HG03558 (cell line): ENCODE measurements at regions not wholly inside any gene's neighbourhood (a gene's known extent, or its start where the extent isn't known, plus 50 kb on each side); places are given as distances from the start of the nearest gene placed in this dataset.

Source experiments
- ATAC-seq: cut with Tn5 transposase; IDR thresholded peaks from one replicate; pipeline ENCODE4 v1.9.1; 2021; ENCODE audit warnings: moderate number of reproducible peaks; ENCODE audit not compliant: unreplicated experiment; ENCODE audit errors: extremely low read depth

DNA sequence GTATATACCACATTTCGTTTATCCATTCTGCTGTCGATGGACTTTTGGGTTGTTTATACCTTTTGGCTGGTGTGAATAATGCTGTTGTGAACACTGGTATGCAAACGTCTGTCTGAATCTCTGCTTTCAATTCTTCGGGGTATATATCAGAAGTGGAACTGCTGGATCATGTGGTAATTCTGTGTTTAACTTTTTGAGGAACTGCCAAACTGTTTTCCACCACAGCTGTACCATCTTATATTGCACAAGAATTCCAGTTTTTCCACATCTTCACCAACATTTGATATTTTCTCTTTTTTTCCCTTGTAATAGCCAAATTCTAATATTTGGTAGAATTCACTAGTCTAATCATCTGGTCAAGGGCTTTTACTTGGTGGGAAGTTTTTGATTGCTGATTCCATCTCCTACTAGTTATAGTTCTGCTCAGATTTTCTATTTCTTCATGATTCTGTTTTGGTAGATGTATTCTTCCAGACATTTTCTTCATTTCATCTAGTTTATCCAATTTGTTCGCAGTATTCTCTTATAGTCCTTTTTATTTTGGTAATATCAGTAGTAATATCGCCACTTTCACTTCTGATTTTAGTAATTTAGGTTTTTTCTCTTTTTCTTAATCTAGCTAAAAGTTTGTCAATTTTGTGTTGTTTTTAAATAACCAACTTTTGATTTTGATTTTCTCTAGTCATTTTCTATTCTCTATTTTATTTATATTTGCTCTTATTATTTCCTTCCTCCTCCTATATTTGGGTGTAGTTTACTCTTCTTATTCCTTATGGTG, 271.2 kb downstream of the ZEB1 start:
- ATAC-seq, result no peak

DNA sequence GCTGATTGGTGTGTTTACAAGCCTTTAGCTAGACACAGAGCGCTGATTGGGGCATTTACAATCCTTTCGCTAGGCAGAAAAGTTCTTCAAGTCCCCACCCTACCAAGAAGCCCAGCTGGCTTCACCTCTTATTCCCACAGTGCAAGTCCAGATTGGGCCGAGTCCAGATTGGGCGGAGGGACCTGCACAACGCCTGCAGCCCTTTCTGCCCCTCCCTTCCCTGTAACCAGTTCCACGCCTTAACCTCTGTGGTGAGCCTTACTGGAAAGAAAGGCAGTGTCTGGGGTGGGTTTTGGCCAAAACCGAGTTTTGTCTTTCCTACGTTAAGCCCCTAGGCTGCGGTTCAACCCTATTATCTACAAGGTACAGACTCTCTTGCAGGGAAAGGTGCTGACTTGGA, 268.7 kb downstream of the ZEB1 start:
- ATAC-seq, result no peak

DNA sequence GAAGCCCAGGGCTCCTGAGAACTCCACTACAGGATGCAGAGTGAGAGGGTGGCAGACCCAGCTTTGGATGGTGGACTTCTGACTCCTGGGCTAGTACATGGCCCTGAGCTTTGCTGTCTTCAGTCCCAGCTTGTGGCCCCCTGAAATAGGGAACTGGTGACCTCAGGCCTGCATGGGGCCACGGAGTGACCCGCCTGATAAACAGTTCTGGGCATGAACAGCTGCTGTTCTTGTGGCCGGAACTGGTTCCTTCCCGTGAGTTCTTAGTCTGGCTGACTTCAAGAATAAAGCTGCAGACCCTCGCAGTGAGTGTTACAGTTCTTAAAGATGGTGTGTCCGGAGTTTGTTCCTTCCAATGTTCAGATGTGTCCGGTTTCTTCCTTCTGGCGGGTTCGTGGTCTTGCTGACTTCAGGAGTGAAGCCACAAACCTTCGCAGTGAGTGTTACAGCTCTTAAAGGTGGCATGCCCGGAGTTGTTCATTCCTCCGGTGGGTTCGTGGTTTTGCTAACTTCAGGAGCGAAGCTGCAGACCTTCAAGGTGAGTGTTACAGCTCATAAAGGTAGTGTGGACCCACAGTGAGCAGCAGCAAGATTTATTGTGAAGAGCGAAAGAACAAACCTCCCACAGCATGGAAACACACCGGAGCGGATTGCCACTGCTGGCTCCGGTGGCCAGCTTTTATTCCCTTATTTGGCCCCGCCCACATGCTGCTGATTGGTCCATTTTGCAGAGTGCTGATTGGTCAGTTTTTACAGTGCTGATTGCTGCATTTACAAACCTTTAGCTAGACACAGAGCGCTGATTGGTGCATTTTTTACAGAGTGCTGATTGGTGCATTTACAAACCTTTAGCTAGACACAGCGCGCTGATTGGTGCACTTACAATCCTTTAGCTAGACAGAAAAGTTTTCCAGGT, 268.0 kb downstream of the ZEB1 start:
- ATAC-seq, result no peak

DNA sequence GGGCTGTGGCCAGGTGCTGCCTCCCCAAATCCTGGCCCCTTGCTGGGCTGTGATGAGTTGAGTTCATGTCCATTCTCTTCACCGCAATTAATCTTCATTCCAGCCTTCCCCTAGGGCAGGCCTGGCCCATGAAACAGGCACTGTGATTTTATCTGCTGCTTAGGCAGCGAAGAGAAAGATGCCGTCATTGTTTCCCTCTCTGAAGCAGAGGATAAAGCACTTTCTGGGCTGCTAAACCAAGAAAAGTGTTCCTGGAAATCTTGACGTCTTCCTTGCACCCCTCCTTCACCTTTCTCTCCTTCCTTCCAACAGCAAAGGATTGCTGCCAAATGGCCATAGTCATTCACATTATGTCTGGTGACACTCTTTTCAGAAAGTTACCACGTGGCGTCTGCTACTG, 265.9 kb downstream of the ZEB1 start:
- no peak for ATAC-seq

DNA sequence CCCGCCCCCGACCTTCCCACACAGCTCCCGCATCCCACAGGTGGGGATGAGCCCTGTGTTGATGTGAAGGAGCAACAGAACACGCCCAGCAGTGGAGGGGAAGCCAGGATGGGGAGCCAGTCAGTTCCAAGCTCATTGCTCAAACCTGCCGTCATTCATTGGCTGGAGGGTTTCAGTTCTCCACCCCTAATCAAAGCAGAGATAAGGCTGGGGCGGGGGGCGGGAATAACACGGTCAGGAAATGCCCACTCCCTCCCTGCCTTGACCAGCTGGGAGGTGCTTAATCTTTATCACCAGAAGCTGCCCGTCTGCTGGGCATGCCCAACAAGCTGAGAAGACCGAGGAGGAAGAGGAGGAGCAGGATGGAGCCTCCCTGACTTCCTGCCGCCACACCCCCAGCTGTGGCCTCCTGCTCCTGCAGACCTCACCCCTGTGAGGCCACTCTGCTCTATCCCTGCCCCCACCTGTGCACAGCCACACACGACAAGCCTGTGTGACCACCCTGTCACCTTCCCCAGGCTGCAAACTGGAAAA, 265.1 kb downstream of the ZEB1 start:
- ATAC-seq, result no peak

DNA sequence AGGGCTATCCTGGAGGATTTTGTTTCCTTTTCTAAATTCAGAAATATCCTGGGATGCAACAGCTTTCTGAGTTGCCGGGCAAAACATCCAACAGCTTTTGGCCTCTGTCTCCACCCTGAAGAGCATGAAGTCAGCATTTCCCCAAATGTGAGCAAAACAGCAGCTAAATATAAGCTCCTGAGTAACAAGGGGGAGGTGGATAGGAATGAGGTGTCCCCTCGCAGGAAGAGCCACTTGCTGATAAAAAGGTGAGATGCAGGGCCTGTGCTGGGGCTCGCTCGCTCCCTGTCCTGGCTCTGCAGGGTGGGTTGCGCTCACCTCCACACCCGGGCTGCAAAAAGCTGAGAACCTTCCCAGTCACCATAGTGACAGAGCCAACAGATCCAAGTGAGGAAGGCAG, 264.3 kb downstream of the ZEB1 start:
- ATAC-seq, result no peak

DNA sequence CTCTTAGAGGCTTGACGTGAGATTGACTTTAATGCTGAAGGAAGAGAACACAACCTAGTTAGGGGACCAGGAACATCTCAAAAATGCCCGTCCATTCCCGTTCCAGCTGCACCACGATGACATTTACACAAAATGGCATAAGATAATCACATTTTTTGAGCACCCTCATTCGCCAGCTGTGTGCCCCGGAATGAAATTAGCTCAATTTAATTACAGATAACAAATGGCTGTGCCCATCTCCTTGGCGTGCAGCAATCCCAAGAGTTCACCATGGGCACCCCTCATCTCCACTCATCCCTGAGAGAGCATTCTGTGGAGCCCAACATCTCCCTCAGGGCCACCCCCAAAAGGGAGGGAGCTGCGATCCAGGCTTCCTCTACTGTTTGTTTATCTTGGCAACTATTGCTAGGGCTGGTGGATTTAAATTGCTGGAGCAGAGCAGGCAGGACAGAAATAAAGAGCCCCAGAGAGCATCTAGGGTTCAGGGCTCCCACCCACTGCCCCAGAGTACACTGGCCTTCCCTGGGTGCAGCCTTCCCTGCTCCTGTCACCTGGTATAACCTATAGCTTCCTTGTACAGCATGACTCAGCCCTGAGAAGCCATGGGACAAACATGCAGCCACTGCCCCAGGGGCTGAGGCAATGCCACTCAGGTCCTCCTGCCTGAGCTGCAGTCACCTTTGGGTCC, 263.5 kb downstream of the ZEB1 start:
- ATAC-seq, result no peak

DNA sequence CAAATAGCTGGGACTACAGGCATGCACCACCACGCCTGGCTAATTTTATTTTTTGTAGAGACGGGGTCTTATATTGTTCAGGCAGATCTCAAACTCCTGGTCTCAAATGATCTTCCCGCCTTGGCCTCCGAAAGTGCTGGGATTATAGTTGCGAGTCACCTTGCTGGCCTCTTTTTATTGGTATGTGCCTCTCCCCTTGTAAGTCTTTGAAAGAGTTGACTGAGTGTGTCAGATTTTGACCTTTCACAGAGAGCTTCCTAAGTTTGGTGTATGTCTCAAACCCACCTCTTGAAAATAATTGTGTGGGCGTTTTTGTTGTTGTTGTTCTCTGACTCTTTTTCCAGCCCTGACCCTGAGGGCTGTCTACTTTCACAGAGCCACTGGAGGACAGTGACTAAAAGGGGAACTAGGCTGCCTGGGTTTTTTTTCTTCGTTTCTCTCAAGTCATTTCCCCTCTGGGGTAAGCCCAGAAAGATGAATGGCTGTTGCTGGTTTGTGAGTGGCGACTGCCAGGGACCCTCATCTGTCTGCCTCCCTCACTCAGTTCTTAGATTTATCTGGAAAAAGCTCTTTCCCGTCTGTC, 262.8 kb downstream of the ZEB1 start:
- peak; percentile 60 for ATAC-seq

DNA sequence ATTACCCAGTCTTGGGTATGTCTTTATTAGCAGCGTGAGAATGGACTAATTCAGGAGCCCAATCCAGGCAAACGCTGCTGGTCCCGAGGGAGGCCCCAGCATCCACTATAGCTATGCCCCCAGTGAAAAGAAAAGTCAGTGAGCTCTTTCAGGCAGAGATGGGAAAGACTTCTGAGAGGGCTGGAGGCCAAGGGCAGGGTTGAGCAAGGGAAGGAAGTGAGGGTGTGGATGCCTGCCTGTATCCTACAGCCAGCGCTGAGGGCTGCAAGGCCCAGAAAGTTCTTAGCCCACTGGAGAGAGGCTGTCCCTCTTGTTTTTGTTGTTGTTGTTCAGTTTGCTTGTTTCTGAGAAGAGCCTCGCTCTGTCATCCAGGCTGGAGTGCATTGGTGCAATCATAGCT, 261.6 kb downstream of the ZEB1 start:
- ATAC-seq, result no peak
